ENCODE measurements at regions not wholly inside any gene's neighbourhood (a gene's known extent, or its start where the extent isn't known, plus 50 kb on each side); places are given as distances from the start of the nearest gene placed in this dataset.

DNA sequence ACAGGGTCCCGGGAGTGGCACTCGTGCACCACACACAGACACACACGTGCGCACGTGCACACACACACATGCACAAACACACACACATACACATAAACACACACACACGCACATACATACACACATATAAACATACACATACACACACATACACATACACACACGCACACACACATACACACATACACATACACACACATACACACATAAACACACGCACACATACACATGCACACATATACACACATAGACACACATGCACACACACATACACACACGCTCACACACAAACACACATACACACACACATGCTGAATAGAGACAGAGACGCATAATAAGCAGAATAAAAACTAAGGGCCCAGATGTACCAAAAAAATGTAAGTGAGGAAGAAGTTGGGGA lies 332.2 kb upstream of the CXorf51B start:
- TF ChIP-seq, protein P1, sequence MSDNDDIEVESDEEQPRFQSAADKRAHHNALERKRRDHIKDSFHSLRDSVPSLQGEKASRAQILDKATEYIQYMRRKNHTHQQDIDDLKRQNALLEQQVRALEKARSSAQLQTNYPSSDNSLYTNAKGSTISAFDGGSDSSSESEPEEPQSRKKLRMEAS (IDR thresholded peaks at IDR 0.05; ENCODE audit: low read depth, low read length), result no peak
- TF ChIP-seq, protein P2, sequence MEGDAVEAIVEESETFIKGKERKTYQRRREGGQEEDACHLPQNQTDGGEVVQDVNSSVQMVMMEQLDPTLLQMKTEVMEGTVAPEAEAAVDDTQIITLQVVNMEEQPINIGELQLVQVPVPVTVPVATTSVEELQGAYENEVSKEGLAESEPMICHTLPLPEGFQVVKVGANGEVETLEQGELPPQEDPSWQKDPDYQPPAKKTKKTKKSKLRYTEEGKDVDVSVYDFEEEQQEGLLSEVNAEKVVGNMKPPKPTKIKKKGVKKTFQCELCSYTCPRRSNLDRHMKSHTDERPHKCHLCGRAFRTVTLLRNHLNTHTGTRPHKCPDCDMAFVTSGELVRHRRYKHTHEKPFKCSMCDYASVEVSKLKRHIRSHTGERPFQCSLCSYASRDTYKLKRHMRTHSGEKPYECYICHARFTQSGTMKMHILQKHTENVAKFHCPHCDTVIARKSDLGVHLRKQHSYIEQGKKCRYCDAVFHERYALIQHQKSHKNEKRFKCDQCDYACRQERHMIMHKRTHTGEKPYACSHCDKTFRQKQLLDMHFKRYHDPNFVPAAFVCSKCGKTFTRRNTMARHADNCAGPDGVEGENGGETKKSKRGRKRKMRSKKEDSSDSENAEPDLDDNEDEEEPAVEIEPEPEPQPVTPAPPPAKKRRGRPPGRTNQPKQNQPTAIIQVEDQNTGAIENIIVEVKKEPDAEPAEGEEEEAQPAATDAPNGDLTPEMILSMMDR (IDR thresholded peaks at IDR 0.05; ENCODE audit: low read depth, low read length), result no peak
- TF ChIP-seq POLR2A (IDR thresholded peaks at IDR 0.05; ENCODE audit: extremely low read depth, insufficient read length), result no peak
